GM21528 (cell line): ENCODE measurements at regions not wholly inside any gene's neighbourhood (a gene's known extent, or its start where the extent isn't known, plus 50 kb on each side); places are given as distances from the start of the nearest gene placed in this dataset.
"Not testable (repeated sequence)": the region's sequence is repeated elsewhere in the genome, so short reads cannot be mapped to it uniquely, and the experiment has no call there.

Source experiments
- ATAC-seq: cut with Tn5 transposase; IDR thresholded peaks from one replicate; pipeline ENCODE4 v1.9.1; 2021; ENCODE audit warnings: mild to moderate bottlenecking, moderate library complexity; ENCODE audit not compliant: unreplicated experiment, low FRiP score

DNA sequence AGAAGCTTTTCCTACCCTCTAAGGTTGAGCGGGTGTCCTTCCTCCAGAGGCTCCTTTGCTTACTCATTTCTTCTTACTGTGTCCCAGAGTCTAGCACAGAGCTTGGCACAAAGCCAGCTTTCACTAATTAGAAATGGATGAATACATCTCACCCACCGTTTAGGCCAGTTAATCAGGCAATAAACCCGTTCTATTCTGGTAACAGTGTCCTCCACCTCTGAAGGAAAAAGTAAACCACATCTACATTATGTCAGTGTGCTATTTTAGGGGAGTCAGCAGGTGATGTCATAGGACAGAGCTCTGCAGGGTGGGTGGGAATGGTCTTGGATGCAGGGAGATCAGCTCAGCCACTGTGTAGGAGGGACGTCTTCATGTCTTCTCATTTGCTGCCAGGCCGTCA is 109.2 kb downstream of the OSTF1 start:
- ATAC-seq, result no peak

DNA sequence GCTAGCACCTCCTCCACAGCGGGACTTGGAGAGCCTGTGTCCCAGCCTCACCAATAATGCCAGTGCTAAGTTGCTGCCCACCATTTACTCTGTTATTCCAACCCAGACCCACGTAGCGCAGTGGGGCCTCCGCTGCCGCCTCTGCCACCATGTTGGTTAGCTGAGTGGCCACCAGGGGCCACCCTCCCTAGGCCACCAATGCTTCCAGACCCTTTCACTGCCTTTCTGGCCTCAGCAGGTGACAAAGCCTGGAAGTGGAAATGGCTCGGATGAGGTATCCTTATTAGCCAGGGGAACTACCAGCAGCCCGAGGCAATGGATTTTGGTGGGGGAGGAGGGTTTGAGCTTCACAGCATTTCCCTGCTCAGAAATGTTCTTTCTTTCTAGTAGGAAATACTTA is 110.1 kb downstream of the OSTF1 start:
- ATAC-seq, result no peak

DNA sequence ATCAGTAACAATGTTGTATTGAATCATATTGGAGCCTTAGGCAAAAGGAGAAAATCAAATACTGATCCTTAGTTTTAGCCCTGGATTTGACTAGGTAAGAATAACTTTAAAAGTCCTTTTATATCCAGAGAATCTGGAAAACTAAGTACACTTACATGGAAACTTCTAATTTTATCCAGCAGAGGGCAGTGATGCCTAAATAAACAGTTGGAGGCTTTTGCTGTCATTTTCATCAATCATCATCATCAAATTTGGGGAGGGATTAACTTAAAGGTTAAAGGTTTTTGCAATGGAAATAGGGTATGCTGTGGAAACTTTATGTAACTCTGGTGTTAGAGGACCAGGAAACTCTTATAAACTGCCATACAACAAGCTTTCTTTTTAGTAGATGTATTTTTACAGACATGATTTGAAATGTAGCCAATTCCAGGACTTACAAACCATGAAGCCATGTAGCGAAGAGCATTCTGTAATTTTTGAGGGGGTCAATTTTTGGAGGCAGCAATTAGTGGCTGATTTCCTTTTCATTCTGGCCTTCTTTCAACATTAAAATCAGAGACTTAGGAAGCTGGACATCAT is 112.7 kb downstream of the OSTF1 start:
- ATAC-seq, result no peak

- no peak for ATAC-seq
These were observed 113.3 kb downstream of the OSTF1 start for GRCh38 chr9:75201480-75202209.

DNA sequence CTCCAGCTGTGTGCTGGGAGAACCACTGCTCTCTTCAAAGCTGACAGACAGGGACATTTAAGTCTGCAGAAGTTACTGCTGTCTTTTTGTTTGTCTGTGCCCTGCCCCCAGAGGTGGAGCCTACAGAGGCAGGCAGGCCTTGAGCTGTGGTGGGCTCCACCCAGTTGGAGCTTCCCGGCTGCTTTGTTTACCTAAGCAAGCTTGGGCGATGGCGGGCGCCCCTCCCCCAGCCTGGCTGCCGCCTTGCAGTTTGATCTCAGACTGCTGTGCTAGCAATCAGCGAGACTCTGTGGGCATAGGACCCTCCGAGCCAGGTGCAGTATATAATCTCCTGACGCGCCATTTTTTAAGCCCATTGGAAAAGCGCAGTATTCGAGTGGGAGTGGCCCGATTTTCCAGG is 119.7 kb downstream of the OSTF1 start:
- ATAC-seq, result not testable (repeated sequence)

DNA sequence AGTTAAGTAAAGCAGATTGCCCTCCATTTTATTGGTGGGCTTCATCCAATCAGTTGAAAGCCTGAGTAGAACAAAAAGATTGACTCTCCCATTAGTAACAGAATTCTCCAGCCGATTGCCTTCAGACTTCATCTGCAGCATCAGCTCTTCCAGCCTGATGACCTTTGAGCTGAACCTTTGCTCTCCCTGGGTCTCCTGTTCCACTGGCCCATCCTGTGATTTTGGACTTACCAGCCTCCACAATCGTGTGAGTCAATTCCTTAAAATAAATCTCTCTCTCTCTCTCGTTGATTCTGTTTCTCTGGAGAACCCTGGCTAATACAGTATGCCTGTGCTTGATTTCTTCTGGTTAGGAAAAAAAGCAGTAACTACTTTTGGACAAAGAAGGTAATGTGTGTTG is 121.9 kb downstream of the OSTF1 start:
- ATAC-seq, result no peak

DNA sequence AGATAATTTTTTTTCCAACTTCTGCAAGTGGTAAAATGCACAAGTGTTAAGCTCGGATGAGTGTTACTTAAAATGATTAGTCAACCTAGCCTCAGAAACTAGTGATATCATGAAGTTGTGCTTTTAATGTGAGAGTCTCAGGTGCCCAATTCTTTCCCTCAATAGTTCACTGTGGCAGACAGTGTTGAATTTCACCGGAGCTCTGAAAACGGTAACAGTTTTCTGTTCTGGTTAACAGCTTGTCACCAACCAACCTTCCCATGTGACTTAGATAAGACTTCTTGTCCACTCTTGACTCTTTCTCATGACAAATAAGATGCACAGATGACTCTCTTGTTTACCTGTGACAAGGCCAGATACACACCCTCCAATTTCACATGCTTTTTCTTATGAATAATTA is 125.5 kb downstream of the OSTF1 start:
- no peak for ATAC-seq

DNA sequence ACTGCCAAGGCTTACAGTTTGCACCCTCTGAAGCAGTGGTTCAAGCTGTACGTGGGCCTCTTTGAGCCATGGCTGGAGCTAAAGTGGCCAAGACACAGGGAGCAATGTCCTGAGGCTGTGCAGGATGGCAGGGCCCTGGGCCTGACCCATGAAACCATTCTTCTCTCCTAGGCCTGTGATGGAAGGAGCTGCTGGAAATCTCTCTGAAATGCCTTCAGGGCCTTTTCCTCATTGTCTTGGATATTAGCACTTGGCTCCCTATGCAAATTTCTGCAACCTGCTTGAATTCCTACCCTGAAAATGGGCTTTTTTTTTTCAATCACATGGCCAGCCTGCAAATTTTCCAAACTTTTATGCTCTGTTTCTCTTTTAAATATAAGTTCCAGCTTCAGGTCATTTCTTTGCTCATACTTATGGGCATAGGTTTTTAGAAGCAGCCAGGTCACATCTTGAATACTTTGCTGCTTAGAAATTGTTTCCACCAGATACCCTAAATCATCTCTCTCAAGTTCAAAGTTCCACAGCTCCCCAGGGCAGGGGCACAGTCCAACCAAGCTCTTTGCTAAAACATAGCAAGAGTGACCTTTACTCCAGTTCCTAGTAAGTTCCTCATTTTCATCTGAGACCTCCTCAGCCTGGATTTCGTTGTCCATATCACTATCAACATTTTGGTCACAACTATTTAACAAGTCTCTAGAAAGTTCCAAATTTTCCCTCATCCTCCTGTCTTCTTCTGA is 138.3 kb downstream of the OSTF1 start:
- no peak for ATAC-seq

- no peak for ATAC-seq
These were observed 140.6 kb downstream of the OSTF1 start for GRCh38 chr9:75228893-75229292.

- no peak for ATAC-seq
These were observed 141.5 kb downstream of the OSTF1 start for GRCh38 chr9:75229605-75230332.

GRCh38 chr9:75230469-75230868 is 142.2 kb downstream of the OSTF1 start:
- no peak for ATAC-seq

DNA sequence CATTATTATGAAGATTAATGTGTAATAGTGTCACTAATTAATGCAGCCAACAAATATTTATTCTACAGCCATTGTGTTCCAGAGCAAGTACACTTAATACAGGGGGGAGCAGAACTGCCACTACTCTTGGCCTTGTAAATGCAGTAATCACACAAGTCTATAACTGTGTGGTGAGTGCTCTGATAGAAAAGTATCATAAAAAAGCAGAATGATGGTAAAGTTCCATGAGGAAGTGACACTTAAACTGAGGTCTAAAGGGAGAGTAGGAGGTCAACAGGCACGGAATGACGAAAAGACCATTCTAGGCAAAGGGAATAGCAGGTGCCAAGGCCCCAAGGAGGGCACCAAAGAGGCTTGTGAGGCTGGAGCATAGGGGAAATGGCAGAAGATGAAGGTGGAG is 142.9 kb downstream of the OSTF1 start:
- no peak for ATAC-seq

GRCh38 chr9:75233011-75233410 is 144.7 kb downstream of the OSTF1 start:
- ATAC-seq, result no peak

GRCh38 chr9:75235632-75236031 is 147.3 kb downstream of the OSTF1 start:
- no peak for ATAC-seq

GRCh38 chr9:75238311-75238976 is 150.1 kb downstream of the OSTF1 start:
- peak; percentile 95 for ATAC-seq

DNA sequence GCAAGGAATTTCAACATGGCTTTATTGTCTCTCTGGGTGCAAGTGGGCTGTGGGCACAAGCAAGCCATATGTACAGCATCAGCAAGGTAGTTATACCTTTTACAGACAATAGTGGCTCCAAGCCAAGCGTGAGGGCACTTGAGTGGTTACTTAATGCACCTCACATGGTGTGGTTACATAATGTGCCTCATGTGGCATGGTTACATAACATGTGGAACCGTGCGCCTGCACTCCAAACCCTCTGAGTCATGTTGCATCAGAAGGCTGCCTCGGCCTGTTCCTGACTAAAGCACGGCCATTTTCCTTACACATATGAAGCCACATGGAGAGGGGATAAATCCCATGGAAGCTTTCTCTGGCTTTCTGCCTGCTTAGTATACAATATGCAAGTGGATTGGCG is 150.9 kb downstream of the OSTF1 start:
- ATAC-seq, result no peak

DNA sequence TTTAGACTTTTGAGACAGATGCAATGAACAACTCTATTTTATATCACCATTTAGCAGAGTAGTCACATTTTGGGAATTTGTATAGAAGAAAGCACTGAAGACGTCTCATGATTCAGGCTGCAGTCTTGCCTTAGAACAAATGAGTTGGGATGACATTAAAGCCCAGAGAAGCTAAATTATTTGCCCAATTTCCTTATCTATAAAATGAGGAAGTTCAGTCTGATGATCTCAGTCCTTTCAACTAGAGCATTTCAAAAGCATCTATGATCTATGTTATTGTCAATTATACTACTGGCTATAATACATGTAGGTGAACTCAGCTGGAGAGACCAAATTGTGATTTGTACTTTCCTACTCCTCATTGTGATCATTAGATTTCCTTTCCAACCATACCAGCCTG is 154.1 kb downstream of the OSTF1 start:
- ATAC-seq, result no peak

- ATAC-seq, result no peak
These were observed 158.6 kb downstream of the OSTF1 start for GRCh38 chr9:75246949-75247348.

DNA sequence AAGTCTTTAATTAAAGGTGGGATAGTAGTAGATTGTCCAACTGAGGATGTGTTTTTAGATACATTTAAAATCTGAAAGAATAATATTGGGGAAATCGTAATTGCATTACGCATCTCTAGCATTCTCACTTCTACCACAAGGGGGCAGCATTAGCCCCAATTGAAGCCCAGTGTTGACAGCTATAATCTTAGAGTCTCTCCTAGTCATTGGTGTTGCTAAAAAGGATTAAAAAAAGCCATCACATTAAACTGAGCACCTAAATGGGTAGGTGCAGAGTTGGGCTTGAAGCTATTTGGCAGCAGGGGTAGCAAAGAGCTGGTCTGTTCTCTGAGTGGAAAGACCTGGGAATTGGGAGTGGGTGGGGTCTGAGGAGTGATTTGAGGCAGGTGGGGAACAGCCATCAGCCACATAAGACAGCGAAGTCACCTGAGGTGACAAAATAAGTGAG is 177.2 kb downstream of the OSTF1 start:
- no peak for ATAC-seq

DNA sequence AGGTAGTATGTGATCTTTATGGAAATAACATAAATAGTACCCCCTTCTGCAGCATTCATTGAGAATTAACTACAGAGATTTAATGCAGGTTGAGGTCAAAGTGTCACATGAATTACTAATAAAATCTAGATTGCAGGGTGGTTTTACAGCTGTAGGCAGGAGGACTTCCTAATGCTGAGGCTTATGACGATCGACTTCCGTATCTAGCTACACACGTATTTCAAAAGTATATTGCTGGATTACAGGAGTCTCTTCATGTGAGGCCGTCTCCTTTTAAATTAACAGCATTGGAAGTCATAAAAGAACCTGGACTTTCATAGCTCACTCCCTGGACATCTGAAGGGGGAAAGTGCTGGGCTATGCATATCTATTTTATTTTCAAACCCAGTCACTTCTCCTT is 180.9 kb downstream of the OSTF1 start:
- ATAC-seq, result no peak

DNA sequence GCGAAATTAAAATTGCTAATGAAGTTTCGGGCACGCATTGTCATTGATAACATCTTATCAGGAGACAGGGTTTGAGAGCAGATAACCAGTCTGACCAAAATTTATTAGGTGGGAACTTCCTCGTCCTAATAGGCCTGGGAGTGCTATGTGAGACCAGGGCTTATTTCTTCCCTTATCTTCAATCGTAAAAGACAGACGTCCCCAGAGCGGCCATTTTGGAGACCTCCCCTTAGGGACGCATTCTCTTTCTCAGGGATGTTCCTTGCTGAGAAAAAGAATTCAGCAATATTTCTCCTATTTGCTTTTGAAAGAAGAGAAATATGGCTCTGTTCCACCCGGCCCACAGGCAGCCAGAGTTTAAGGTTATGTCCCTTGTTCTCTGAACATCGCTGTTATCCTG is 184.7 kb downstream of the OSTF1 start:
- not testable (repeated sequence) for ATAC-seq
